Muscle layer of colon (tissue), 2 donors: ENCODE measurements at regions not wholly inside any gene's neighbourhood (a gene's known extent, or its start where the extent isn't known, plus 50 kb on each side); places are given as distances from the start of the nearest gene placed in this dataset.

ENCODE experiments used
- H3K27ac ChIP-seq: one replicate; pipeline ENCODE4 v1.7.0; 2013; ENCODE audit warnings: low read depth, mild to moderate bottlenecking, low read length, moderate library complexity
- H3K27me3 ChIP-seq, 2 donors: one replicate each; pipeline ENCODE4 v1.7.0; 2013; ENCODE audit warnings: low read length in 2 of 2, mild to moderate bottlenecking in 2 of 2; ENCODE audit not compliant: insufficient read depth in 2 of 2, control insufficient read depth in 1 of 2
- H3K36me3 ChIP-seq: one replicate; pipeline ENCODE4 v1.7.0; 2013; ENCODE audit warnings: mild to moderate bottlenecking, low read length; ENCODE audit not compliant: insufficient read depth
- H3K4me1 ChIP-seq: one replicate; pipeline ENCODE4 v1.7.0; 2013; ENCODE audit warnings: mild to moderate bottlenecking, low read length; ENCODE audit not compliant: insufficient read depth
- H3K4me3 ChIP-seq, 2 donors: one replicate each; pipeline ENCODE4 v1.7.0; 2013; ENCODE audit warnings: low read length in 2 of 2, low read depth in 1 of 2, mild to moderate bottlenecking in 1 of 2, moderate library complexity in 1 of 2
- H3K9ac ChIP-seq: one replicate; pipeline ENCODE4 v1.7.0; 2013; ENCODE audit warnings: low read length
- H3K9me3 ChIP-seq: one replicate; pipeline ENCODE4 v1.7.0; 2013; ENCODE audit warnings: mild to moderate bottlenecking, low read length
- donor health status: abdominal sarcoma.
- donor health status: Adenocarcinoma of cecum.

DNA sequence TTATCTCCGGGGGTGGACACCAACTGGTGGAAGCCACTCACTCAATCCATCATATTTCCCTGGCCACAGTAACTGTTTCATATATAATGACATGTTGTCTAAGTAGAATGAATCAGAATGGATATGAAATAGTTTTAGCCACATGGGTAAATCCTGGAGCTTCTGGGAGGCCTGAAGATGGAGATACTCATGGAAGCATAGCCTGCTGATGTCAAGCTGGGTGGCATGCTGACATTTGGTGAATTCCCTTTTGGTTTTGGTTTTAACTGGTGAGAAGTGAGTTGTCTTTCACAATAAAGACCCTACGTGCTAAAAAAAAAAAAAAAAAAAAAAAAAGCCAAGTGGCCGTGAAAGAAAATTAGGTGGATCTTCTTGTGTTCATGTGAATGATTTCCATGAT, 105.3 kb upstream of the ITGA6 start:
- Histone ChIP-seq H3K4me1 (no peaks in the 10 kb centered on the region), H3K9ac (no peak overlapping the region), H3K36me3 (no peaks in the 10 kb centered on the region), H3K4me3 (no peak overlapping the region), H3K27me3 (no peaks in the 10 kb centered on the region), H3K9me3 (no peaks in the 10 kb centered on the region), H3K27ac (no peak overlapping the region)

DNA sequence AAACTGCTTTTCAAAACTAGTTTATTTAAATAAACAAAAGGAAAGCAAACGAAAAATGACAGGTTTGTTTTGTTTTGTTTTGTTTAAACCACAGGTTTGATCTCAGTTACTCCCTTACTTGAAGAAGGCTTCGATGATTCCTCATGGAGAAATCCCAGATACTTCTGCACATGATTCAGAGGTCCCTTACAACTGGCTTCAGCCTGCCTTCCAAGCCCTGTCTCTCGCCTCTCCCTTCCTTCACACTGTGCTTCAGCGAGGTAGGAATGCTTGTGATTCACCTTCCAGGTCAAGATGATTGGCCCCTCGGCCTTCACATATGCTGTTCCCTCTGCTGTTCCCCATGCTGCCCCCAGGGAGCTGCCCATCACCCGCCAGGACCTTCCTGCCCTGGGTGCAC, 104.1 kb upstream of the ITGA6 start:
- Histone ChIP-seq H3K9me3 (no peaks in the 10 kb centered on the region), H3K4me1 (no peaks in the 10 kb centered on the region), H3K36me3 (no peaks in the 10 kb centered on the region), H3K9ac (no peak overlapping the region), H3K4me3 (no peak overlapping the region), H3K27ac (no peak overlapping the region), H3K27me3 (no peaks in the 10 kb centered on the region)

DNA sequence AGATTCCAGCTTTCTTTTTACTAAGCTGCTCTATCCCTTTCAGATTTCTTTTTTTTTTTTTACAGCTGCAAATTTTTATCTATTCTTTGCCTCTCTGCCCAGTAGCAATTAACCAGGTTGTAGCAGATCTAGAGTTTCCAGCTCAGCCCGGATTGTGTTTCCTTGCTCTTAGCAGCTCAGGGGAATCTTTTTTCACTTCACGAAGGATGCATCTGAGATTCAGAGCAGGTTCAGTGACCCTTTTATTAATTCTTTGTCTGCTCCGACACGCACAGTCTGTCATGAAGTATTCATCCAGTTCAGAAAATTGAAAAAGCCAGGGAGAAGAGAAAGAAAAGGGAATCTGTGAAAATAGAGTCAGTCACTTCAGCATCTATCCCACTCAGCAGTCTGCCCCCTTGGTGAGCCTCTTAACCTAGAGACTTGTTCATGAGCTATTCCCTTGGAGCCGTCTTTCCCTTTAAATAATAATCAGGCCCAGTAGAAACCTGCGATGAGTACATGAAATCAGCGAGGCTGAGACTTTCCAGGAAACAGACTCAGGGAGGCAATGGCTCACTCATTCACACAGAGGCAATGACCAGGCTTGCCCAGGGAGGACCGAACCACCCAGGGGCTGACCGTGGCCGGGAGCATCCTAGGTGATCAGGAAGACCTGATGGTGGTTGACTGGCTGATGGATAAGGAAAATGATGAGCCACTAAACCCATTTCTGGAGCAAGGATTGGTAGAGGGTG, 103.4 kb upstream of the ITGA6 start:
- H3K4me1 ChIP-seq: no peaks in the 10 kb centered on the region
- no peaks in the 10 kb centered on the region for H3K36me3 ChIP-seq
- H3K27me3 ChIP-seq: no peaks in the 10 kb centered on the region
- no peak overlapping the region for H3K27ac ChIP-seq
- no peak overlapping the region for H3K9ac ChIP-seq
- H3K4me3 ChIP-seq: no peak overlapping the region
- H3K9me3 ChIP-seq: no peaks in the 10 kb centered on the region

DNA sequence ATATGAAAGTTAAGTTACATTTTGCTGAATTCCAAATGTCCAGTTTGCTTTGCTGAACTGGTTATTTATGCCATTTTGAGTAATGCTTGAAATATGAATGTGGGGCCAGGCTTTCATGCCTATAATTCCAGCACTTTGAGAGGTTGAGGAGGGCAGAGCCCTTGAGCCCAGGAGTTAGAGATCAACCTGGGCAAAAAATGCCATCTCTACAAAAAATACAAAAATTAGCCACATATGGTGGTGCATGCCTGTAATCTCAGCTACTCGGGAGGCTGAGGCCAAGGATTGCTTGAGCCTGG, 101.2 kb upstream of the ITGA6 start:
- Histone ChIP-seq H3K4me3 (no peak overlapping the region), H3K4me1 (no peaks in the 10 kb centered on the region), H3K9me3 (no peaks in the 10 kb centered on the region), H3K36me3 (no peaks in the 10 kb centered on the region), H3K27me3 (no peaks in the 10 kb centered on the region), H3K27ac (no peak overlapping the region), H3K9ac (no peak overlapping the region)

DNA sequence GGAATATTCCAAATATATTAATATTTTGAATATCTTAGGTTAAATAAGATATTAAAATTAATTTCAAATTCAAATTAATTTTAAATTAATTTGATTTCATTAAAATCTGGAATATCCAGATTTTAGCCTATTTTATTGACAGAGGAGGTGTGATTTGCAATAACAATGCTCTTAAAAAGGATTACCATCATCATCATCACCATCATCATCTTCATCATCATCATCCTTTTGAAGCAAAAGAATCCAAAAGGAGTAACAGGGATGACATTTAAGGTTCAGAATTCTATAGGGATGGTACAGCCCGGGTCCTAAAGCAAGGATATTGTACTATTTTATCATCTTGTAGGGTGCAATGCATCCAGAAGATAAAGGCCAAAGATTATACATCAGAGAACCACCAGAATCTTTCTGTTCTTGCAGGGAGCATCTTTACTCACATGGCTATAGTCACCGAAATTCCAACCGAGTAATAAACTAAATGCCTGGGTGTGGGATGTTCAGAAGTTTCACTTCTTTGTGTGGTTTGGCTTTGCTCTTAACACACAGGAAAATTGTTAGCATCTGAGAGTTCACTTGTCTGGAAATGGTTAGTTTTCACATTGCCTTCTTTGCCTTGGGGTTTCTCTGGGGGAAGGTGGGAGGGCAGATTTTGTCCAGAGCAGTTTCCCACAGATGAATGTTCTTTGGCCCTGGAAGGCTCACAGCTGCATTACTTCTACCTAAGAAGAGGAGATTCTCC, 99.1 kb upstream of the ITGA6 start:
- Histone ChIP-seq H3K4me3 (no peak overlapping the region), H3K27ac (no peak overlapping the region), H3K27me3 (no peaks in the 10 kb centered on the region), H3K4me1 (no peaks in the 10 kb centered on the region), H3K9ac (no peak overlapping the region), H3K36me3 (no peaks in the 10 kb centered on the region), H3K9me3 (no peaks in the 10 kb centered on the region)

DNA sequence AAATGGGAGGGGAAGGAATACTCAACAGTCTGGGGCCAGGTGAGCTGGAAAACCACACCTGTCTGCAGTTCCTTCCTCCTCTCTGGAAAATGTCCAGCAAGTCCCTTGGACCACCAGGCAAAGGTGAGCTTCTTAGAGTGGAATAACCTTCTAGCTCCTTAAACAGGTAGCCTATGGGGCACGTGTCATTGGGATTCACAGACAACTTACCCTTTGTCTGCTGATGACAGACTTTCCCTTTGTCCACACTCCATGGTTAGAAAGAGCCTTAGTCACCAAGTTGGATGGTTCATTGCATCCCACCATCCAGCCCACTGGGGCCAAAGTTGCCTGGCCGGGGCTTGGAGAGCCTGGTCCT, 98.0 kb upstream of the ITGA6 start:
- Histone ChIP-seq H3K4me3 (no peak overlapping the region), H3K27me3 (no peaks in the 10 kb centered on the region), H3K9ac (no peak overlapping the region), H3K9me3 (no peaks in the 10 kb centered on the region), H3K4me1 (no peaks in the 10 kb centered on the region), H3K27ac (no peak overlapping the region), H3K36me3 (no peaks in the 10 kb centered on the region)

DNA sequence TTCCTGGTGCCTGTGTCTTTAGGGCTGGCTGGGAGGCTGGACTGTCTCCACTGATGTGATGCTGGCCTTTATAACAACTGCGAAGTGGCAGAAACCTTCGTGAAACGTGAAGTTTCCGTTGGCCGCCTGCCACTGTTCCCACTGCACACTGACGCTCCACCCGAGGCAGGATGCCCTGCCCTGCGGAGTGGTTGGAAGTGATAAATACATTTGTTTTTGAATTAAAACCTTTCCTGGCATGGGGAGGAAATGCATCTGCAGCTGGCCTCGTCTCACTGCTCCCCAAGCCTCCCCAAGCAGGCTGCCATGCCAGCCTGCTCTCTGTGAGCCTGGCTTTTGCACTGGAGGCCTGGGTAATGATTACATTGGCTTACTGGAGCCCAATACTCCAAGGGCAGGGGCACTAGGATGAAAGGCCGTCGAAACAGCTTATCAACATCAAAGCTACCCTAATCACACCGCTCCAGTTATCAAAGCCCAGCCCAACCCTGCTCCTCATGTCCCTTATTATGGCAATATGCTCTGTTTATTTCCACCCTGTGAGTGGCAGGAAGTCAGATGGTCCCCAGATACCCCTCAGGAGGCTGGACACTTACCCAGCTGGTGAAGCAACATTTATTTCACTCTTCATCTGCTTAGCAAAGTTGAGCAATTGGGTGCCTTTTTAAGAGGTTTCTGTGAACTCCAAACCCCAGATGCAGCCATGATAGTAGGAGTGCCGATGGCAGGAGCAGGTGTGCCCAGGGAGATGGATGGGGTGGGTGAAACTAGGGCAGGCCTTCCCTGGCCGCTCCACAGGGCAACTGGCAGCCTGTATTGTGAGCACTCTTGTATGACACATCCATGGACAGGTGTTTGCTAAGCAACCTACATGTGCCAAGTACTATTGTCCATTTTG, 97.4 kb upstream of the ITGA6 start:
- Histone ChIP-seq H3K9ac (no peak overlapping the region), H3K9me3 (no peaks in the 10 kb centered on the region), H3K4me1 (no peaks in the 10 kb centered on the region), H3K27me3 (no peaks in the 10 kb centered on the region), H3K27ac (no peak overlapping the region), H3K4me3 (no peak overlapping the region), H3K36me3 (no peaks in the 10 kb centered on the region)

DNA sequence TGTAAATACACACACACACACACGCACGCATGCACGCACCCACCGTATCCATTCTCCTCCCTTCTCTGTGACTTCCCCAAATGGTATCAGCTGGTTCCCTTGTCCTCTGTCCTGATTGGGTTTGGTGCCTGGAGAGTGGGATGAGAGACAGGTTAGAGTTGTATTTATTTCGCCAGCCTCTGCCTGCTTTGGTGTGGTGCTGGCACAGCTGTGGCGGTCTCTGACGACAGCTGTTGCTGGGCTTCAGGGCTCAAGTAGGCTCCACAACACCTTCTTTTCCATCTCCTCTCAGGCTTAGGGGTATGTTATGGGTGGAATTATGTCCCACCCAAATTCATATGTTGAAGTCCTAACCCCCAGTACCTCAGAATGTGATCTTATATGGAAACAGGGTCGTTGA, 94.9 kb upstream of the ITGA6 start:
- Histone ChIP-seq H3K9ac (no peak overlapping the region), H3K4me3 (no peak overlapping the region), H3K4me1 (no peaks in the 10 kb centered on the region), H3K9me3 (no peaks in the 10 kb centered on the region), H3K27me3 (no peaks in the 10 kb centered on the region), H3K27ac (no peak overlapping the region), H3K36me3 (no peaks in the 10 kb centered on the region)

DNA sequence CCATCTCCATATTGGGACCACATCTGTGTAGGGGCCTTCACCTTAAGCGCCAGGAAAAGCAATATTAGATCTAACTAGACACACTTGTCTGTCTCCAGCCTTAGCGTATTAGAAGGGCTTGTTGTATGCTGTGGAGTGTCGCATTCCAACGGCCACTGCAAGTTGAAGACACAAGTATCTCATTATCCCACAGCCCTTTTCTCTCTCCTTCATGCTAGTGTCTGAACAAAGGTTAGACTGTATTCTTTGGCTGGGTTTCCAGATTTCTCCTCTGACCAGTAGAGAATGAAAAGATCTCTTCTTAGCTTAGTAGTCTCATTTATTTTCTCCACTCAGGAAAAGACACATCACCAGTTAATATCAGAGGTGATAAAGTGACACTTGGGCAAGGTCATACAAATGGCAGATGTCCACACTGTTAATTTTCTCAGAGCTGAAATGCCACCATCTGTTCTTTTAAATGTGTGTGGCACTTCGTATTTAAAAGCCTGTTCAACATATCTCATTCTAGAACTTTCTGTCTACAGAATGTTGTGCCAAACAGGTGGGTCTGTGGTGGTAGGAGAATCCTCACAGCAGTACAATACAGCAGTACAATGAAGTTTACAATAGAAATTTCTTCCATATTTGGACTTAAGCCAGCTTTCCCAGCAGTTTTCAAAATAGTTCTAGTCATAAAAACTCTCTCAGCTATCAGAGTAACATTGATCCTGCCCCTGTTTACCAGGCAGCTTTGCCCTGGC, 94.0 kb upstream of the ITGA6 start:
- Histone ChIP-seq H3K27ac (no peak overlapping the region), H3K9ac (no peak overlapping the region), H3K9me3 (no peaks in the 10 kb centered on the region), H3K4me3 (no peak overlapping the region), H3K4me1 (no peaks in the 10 kb centered on the region), H3K36me3 (no peaks in the 10 kb centered on the region), H3K27me3 (no peaks in the 10 kb centered on the region)

DNA sequence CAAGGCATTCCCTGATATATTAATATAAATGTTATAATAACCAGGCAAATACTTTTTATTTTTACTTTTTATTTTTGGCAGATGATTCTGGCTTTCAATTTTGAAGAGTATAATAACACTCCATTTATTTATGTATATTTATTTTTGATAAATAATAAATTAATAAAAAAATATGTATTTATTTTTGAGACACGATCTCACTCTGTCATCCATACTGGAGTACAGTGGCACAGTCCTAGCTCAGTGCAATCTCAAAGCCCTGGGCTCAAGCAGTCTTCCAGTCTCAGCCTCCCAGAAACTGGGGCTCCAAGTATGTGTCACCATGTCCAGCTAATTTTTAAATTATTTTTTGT, 93.4 kb upstream of the ITGA6 start:
- H3K4me3 ChIP-seq: no peak overlapping the region

DNA sequence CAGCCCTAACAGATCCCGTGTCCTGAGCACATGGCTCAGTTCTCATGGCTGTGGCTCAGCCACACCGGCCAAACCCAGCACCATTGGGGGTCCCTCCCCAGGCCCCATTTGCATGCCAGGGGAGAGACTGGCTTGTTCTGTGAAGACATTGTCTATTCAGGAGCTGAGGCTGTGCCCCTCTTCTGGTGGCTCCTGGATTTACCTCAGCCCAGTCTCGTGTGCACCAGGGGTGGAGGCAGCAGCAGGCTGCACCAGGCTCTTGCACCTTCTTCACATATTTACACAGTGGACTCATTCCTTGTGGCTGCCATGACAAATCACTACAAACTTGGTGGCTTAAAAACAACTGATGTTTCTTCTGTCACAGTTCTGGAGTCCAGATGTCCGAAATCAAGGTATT, 92.4 kb upstream of the ITGA6 start:
- H3K9me3 ChIP-seq: no peaks in the 10 kb centered on the region
- H3K27me3 ChIP-seq: no peaks in the 10 kb centered on the region
- no peak overlapping the region for H3K9ac ChIP-seq
- no peak overlapping the region for H3K4me3 ChIP-seq
- no peaks in the 10 kb centered on the region for H3K4me1 ChIP-seq
- no peaks in the 10 kb centered on the region for H3K36me3 ChIP-seq
- H3K27ac ChIP-seq: no peak overlapping the region

More for the DNA sequence above, 93.4 kb upstream of the ITGA6 start:
- no peaks in the 10 kb centered on the region for H3K4me1 ChIP-seq
- no peaks in the 10 kb centered on the region for H3K9me3 ChIP-seq
- no peaks in the 10 kb centered on the region for H3K27me3 ChIP-seq
- no peak overlapping the region for H3K9ac ChIP-seq
- no peaks in the 10 kb centered on the region for H3K36me3 ChIP-seq
- no peak overlapping the region for H3K27ac ChIP-seq
